HG03175 (cell line): ENCODE measurements at regions not wholly inside any gene's neighbourhood (a gene's known extent, or its start where the extent isn't known, plus 50 kb on each side); places are given as distances from the start of the nearest gene placed in this dataset.

Experiments used
- ATAC-seq: cut with Tn5 transposase; IDR thresholded peaks from one replicate; pipeline ENCODE4 v1.9.1; 2021; ENCODE audit warnings: mild to moderate bottlenecking, moderate library complexity; ENCODE audit not compliant: unreplicated experiment

DNA sequence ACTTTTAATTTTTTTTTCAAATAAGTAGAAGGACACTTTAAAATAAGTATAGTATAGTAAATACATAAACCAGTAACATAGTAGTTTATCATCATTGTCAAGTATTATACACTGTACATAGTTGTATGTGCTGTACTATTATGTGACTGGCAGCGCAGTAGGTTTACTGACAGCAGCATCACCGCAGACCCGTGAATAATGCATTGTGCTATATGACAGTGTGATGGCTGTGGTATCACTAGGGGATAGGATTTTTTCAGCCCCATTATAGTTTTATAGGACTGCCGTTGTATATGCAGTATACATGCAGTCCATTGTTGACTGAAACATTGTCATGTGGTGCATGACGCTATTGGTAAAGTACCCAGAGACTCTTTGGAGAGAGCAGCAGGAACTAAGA lies 306.5 kb downstream of the SQOR start:
- ATAC-seq: no peak

DNA sequence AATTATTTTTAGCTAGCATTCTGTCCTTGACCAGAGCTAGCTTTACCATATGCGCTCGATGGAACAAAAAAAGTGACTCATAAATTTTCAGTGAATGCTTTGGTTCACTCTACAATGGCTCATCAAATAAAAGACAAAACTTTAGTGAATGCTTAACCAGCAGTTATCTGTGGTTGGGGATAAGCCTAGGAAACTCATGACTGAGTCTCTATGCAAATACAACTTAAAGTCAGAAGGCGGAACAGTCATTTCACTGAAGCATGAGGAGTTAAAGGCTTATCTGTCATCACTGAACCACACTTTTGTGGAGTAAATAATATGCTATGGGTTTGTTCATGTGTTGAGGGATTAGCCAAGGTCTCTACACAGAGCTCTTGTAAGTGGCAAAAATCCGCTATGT lies 308.4 kb downstream of the SQOR start:
- peak; percentile 93 for ATAC-seq

DNA sequence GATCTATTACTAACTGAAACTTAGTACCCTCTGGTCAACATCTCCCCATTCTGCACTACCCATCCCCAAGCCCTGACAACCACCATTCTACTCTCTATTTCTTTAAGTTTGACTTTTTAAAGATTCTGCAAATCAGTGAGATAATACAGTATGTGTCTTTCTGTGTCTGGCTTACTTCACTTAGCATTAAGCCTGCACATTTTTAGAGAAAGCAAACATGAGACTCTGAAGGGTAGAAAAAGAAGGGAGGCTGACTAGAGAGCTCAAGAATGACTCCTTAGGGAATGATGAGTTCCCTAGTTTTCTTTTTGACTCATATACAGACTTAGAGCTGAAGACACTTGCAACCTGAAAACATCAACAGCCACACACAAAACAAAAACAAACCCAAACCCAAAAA lies 311.3 kb downstream of the SQOR start:
- no peak for ATAC-seq

DNA sequence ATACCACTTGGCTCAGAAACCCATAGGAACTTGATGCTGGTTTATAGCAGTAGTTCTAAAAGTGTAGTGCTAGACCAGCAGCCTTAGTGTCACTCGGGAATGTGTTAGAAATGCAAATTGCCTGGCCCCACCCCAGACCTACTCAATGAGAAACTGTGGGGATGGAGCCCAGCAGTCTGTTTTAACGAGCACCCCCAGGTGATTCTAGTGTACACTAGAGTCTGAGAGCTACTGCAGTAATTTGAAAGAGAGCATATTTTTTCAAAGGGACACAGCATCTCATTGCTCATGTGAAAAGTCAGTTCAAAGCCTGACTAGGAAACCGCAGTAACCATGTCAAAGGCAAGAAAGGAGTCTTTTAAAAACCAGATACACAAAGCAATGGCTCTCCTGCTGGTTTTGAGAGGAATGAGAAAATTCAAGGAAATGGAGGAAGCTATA lies 313.4 kb downstream of the SQOR start:
- ATAC-seq: no peak

DNA sequence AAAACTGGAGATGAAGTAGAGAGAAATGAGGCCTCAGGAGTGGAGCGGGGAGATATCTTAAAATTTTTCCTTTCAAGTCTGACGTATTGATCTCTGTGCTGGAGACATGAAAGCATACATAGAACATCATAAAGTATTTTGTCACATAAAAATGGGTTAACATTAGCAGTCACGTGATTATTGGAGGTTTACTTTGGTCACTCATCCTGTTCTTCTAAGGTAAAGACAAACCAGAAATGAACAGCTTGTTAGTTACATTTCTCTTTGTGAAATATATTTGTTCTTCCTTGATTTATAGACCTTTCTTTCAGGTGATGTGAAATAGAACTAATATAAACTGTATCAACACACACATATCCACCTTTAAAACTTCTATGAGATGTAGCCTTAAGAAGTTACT lies 324.1 kb downstream of the SQOR start:
- ATAC-seq: no peak

DNA sequence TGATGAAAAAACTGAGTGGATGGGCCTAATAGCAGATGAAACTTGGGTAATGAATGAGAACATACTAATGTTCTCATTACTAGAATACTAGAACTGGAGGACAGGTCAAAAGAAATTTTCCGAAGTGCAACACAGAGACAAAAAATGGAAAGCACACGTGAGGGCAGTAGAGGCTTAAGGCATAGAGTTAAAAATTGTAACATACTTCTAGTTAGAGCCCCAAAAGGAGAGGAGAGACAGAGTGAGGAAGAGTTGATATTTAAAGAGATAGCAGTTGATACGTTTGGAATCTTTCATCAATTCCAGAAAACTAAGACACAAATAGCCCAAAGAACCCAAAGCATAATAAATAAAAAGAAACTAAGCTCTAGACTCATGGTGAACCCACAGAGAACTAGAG lies 327.9 kb downstream of the SQOR start:
- no peak for ATAC-seq

DNA sequence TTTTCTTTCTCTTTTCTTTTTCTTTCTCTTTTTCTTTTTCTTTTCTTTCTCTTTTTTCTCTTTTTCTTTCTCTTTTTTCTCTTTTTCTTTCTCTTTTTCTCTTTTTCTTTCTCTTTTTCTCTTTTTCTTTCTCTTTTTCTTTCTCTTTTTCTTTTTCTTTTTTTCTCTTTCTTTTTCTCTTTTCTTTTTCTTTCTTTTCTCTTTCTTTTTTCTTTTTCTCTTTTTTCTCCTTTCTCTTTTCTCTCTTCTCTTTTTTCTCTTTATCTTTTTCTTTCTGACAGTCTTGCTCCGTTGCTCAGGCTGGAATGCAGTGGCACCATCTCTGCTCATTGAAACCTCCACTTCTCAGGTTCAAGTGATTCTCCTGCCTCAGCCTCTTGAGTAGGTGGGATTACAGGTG lies 335.7 kb downstream of the SQOR start:
- ATAC-seq: no peak

DNA sequence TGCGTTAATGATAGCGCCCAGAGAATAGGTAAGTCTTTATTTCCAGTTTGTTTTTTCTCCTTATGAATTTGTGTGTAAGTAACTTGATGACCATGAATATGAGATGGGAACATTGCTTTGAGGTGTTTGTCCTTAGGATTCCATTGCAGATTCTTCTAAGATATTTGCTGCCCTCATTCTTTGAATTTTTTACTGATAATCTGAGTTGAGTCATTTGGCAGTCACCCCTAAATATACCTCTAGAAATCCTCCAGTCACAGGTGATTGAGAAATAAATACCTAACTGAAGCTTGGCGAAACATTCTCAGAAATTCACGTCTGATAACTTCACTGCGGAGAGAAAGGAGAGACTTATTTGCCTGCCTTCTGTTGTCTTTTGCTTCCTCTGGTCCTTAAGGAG lies 345.5 kb downstream of the SQOR start:
- no peak for ATAC-seq

DNA sequence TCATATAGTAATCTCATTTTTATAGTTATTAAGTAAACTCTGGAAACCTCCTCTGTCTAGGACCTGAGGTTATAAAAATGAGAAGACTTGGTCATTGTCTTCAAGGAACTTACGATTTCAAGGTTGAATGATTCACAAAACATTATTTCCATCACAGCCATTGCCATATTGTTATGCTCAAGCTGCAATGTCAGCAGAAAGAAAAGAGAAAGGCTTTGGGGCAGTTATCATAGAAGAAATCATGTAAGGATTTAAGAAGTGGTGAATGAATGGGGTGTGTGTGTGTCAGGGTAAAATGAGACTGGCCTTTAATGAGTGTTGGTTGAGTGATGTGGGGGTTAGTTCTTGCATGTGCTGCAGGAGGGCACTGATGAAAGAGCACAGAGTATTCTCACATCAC lies 346.8 kb downstream of the SQOR start:
- ATAC-seq: no peak

DNA sequence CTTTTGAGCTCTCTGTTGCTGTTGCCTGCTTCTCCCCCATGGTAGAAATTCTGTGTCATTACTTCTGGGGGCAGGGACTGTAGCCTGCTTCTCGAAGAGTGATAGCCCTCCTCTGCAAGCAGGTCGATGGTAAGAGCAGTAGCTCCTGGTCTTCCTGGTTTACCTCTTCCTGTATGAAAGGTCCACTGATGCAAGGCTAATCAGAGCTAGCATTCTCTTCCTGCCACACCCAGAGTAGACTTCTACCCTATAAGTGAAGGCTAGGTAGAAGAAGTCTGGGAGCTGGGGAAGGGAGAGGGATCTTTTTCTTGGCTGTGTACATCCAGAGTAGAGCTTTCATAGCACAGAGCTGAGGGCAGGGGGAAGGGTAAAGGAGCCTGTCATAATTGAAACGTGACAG lies 357.0 kb downstream of the SQOR start:
- ATAC-seq: no peak

DNA sequence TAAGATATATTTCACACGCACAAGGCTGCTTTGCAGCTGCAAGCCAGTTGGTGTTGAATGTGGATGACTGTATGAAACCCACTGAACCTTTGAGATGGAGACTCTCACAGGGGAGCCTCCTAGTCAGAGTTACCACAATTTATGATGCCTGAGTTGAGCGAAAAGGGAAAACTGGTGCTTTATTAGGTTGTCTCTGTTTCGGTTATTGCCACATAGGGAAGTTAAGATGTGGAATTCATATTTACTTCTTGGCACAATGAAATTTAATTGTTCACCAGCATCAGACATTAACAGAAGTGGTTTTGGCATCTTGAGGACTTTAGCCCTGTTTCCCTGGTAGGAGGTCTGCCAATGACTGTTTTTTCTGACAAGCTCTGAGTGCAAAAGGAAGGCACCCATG lies 358.2 kb downstream of the SQOR start:
- ATAC-seq: no peak

DNA sequence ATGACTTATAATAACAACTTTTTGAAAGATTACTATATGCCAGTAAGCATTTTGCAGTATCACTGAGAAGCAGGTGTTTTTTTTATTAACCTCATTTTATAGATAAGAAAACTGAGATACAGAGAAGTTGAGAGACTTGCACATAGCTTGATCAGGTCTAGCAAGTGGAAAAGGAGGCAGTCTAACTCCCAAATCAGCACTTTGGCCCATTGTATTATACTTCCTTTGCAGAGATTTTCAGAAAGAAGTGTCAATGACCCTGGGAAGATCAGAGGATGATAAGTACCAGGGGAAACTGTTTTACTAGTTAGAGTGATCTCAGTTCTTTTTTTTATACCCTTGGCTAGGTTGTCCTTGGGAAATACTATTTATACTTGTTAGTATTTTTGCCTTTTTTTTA lies 358.7 kb downstream of the SQOR start:
- ATAC-seq: no peak

DNA sequence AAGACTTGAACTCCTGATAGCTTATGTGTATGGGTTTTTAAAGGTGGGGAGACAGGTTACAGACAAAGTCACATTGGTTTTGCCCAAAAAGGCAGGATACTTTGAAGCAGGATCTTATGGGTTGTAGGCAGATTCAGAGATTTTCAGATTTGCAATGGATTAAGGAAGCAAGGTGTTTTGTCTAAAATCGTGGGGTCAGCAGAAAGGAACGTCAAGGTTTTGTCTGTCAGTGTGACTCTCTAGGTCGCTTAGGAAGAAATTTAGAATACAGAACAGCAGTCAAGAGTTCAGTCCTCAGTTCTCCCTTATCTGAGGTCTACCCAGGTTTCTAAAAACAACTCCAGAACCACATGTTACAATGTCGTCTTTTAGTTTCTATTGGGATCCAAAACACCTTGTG lies 361.0 kb downstream of the SQOR start:
- no peak for ATAC-seq

DNA sequence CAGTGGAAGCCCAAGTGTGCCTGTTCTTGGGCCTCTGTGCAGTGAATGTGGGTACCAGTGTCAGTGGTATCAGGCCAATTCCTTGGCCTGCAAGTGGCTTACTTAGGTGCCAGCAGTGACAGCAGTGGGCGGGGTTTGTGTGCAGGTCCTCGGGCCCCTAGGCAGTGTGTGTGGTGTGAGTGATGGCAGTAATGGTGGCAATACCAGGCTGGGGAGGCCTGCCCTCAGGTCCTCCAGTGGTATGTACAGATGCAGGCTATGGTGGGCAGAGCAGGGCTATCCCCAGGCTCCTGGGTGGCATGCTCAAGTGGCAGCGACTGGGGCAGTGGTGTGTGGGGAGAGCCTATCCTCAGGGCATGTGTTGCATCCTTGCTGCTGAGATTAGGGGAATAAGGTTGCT lies 379.7 kb downstream of the SQOR start:
- ATAC-seq: no peak

DNA sequence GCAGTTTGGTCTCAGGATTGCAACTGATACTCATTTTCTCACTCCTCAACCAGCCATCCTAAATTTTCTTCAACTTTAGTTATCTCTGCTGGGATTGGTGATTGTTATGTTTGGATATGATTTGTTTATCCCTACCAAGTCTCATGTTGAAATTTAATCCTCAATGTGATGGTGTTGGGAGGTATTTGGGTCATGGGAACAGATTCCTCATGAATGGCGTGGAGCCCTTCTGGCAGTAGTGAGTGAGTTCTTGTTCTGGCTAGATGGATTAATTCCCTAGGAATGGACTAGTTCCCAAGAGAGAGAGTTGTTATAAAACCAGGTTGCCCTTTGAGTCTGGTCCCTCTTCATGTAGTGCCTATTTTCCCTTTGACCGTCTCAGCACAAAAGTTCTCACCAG lies 399.9 kb downstream of the SQOR start:
- ATAC-seq: no peak

DNA sequence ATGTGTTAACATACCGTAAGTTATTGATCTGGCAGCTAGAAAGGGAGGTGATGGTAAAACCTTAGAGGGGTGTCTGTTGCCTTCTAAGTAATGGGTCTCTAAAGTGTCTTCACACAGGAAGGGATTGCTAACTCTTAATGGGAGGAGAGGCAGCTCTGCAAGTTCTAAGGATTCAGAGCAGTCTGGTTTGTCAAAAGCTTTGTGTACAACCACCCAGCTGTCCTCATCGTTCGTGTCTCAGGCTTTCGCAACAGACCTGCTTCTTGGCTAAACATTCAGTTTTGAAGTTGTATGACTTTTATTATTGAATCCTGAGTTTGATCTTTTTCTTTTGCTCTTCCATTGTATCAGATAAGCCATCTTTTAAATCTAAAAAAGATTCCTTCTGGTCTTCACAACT lies 404.9 kb downstream of the SQOR start:
- no peak for ATAC-seq

DNA sequence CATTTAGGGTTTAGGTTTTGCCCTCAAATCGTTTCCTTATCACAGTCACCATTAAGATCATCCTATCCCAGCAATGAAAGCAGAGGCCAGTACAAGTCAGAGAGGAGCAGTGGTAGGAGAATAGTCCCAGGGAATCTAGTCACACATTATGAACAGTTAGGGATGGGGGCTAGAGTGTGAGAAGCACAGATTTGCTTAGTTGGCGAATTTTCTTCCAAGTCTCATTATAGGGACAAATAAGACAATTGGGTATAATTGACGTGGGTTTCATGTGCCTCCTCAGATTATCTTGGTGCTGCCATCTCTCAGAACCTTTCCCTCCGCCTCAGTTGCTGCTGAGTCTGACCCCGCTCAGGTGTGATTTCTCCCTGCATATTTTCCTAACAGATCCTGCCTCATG lies 407.1 kb downstream of the SQOR start:
- no peak for ATAC-seq

DNA sequence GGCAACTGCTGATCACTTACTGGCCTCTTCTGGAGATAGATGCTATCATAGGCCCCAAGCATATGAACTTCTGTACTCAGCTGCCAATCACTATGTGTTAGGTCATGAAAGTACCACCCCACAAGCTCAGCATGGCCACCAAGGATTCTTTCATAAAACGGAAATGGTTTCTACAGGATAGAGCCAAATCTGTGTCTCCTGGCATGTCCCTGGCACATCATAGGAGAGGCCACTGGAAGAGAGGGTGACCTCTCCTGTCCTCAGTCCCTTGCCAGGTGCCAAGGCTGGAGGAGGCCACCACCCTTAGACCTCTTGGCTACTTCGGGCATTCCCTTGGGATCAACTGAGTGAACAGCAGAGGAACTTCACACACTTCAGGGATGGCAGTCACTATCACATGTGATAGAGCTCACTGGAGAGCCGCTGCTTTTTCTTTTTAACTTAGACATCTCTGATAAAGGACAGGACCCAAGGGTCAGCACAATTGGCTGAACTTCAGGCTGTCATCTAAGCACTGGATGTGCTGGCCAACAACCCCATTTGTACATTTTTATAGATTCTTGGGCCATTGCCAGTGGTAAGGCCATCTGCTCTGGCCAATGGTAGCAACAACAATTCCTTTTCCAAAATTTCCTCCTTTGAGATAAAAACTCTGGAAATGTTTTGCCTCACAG lies 425.2 kb downstream of the SQOR start:
- ATAC-seq: no peak

DNA sequence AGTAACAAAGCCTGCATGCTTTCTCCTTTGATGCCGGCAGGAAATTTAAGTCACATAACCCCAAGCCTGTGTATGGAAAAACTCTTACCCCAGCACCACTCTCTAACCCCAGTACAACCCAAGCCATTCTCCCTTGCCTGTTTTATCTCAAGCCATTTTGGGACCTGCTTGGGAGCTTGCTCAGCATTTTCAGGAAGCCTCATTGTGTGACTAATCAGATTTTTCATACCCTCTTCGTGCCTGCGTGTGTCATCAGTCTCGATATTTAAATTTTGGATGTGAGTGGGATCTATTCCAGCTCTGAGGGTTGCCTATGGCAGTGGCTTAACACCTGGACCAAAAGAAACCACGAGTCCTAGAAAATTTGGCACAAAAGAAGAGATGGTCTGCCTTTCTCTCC lies 426.2 kb downstream of the SQOR start:
- ATAC-seq: no peak

DNA sequence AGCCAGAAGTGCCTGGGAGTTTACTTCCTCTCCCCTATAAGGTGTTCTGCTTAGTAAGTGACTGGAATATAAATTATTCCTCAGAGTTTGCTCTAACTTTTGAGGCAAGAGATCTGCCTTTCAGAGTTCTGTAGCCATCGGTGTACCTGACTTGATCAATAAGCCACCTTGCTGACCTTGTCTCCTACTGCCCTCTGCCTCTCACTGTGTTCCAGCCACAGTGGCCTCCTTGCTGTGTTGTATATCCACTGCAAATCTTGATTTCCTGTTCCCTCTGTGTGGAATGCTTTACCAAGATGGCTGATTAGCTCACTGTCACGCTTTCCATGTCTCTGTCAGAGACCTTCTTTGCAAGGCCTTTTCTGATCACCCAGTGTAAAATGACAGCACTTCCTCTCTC lies 442.4 kb downstream of the SQOR start:
- ATAC-seq: no peak

DNA sequence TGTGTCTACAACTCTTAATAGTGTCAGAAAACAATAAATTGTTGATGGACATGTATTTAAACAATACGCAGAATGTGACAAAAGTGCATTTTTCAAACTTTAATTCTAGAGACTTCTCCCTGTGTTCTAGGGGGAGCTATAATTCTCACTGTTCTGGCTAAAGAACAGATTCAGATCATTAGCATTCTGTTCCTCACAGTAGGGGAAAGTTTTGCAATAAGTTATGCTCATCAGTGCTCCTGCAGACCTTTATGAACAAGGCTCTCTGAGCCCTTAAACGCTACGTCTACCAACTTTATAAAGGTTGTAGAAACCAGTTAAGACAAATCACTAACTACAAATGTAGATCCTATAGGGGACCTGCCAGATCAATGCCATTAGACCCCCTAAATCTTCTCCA lies 444.2 kb downstream of the SQOR start:
- no peak for ATAC-seq

DNA sequence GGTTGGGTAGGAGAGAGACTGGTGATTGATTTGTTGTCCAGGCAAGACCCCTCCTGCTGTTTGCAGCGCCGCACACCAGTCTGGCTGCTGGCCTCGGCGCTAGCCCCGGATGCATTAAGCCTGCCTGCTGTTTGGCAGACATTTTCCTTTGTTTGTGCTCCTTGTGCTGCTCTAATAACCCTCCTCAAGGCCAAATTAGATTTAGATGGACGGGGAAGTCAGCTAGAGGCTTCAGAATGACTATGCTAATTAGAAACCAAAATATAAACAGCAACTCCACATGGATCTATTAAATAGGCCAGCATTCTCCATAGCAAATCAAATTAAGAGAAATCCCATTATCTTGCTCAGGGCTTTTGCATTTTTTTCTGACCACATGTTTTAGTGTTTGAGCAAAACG lies 445.2 kb downstream of the SQOR start:
- ATAC-seq: no peak
